ENCODE measurements at regions not wholly inside any gene's neighbourhood (a gene's known extent, or its start where the extent isn't known, plus 50 kb on each side); places are given as distances from the start of the nearest gene placed in this dataset.
"Not testable (repeated sequence)": the region's sequence is repeated elsewhere in the genome, so short reads cannot be mapped to it uniquely, and the experiment has no call there.

DNA sequence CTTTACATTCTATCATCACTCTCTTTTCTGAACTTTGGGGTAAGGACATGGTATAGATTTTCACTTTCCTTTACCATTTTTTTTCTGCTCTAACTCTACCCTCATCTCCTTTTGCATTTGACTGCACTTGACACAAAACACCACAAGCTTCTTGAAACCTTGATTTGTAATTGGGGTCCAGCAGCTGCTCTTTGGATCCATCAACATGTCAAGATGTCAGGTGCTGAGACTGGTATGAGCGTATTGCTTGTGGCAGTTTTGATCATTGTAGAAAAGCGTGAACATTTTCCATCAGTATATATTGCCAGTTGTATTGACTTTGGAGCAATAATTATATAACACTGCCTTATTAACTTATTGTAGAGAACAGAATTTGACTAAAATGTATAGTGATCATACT lies 838.6 kb downstream of the TRHDE start:
- H3K4me2 ChIP-seq (ENCODE audit: unreplicated experiment), result no peak overlapping the region
- H3K27me3 ChIP-seq (replicated peaks; ENCODE audit: insufficient read depth), result no peaks in the 10 kb centered on the region
- no peaks in the 10 kb centered on the region for H3K9me2 ChIP-seq (ENCODE audit: insufficient read depth)
- no peaks in the 10 kb centered on the region for H3F3A ChIP-seq (ENCODE audit: insufficient read depth)
- no peaks in the 10 kb centered on the region for H3K4me1 ChIP-seq (ENCODE audit: insufficient read depth)
- H2AFZ ChIP-seq, result no peak overlapping the region
- H4K20me1 ChIP-seq (ENCODE audit: insufficient read depth), result no peaks in the 10 kb centered on the region
- no peak overlapping the region for H3K27ac ChIP-seq
- DNase-seq, result no peak
- H3K9me3 ChIP-seq (ENCODE audit: low read depth), result no peaks in the 10 kb centered on the region
- H3K36me3 ChIP-seq (ENCODE audit: low read depth), result no peaks in the 10 kb centered on the region
- no peak overlapping the region for H3K4me3 ChIP-seq
- 14 to 27% methylated on average over 2 of the region's 2 CpGs for WGBS, 2 experiments (ENCODE audit: low coverage in 1 of 2, low lambda C conversion rate in 2 of 2, missing lambda C conversion rate in 2 of 2)
- in situ Hi-C loops (cut with MboI), result no loop called here
- no peak overlapping the region for H3K9ac ChIP-seq
- no peaks in the 10 kb centered on the region for H3K79me2 ChIP-seq (ENCODE audit: insufficient read depth)
- no peak for TF ChIP-seq EZH2 (IDR thresholded peaks at IDR 0.05; ENCODE audit: insufficient read depth, poor library complexity, severe bottlenecking)
- TF ChIP-seq EZH2phosphoT487 (IDR thresholded peaks at IDR 0.05; ENCODE audit: insufficient read depth, low read depth), result no peak

DNA sequence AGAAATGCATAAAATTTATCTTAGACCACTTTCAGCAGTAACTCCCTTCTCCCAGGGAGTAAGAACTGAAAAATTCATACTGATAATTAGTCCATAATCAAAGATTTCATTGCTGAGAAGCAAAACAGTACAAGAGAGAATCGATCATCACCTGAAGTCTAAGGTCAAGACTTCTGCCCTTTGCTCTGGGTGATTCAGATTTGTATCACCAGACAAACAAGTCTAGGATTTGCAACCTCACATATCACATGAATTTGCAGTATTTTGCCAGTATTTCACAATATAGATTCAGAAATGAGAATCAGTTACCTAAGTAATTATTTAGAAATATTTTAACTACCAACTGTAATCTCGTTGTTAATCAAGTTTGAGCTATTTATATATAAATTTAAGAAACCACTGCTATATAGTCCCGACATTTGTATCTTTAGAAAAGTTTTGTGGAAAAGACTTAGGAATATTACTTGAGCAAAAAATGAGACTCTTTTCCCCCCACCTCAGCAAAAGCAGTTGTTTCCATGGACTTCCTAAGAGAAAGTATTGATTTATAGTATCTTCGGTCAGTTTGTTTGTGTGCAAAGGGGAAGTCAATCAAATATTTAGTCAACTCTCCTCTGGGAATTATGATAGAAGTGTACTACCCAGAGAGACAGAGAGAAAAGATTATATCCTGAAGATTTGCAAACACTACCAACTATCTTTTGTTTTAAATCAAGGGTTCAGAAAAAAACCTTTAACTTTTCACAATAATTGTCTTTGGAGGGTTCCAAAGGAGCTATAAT lies 840.1 kb downstream of the TRHDE start:
- Histone ChIP-seq H3K4me2 (ENCODE audit: unreplicated experiment) (no peak overlapping the region), H3K9me3 (ENCODE audit: low read depth) (no peaks in the 10 kb centered on the region), H3K4me1 (ENCODE audit: insufficient read depth) (no peaks in the 10 kb centered on the region), H3K27ac (no peak overlapping the region), H3K79me2 (ENCODE audit: insufficient read depth) (no peaks in the 10 kb centered on the region), H3K4me3 (no peak overlapping the region), H3K27me3 (replicated peaks; ENCODE audit: insufficient read depth) (no peaks in the 10 kb centered on the region), H4K20me1 (ENCODE audit: insufficient read depth) (no peaks in the 10 kb centered on the region), H3K9me2 (ENCODE audit: insufficient read depth) (no peaks in the 10 kb centered on the region), H3F3A (ENCODE audit: insufficient read depth) (no peaks in the 10 kb centered on the region), H2AFZ (no peak overlapping the region), H3K36me3 (ENCODE audit: low read depth) (no peaks in the 10 kb centered on the region), H3K9ac (no peak overlapping the region)
- 11 to 15% methylated on average over 4 of the region's 4 CpGs for WGBS, 2 experiments (ENCODE audit: low coverage in 1 of 2, low lambda C conversion rate in 2 of 2, missing lambda C conversion rate in 2 of 2)
- TF ChIP-seq EZH2phosphoT487 (IDR thresholded peaks at IDR 0.05; ENCODE audit: insufficient read depth, low read depth) (no peak), EZH2 (IDR thresholded peaks at IDR 0.05; ENCODE audit: insufficient read depth, poor library complexity, severe bottlenecking) (no peak)
- no peak for DNase-seq
- in situ Hi-C loops (cut with MboI), result no loop called here

DNA sequence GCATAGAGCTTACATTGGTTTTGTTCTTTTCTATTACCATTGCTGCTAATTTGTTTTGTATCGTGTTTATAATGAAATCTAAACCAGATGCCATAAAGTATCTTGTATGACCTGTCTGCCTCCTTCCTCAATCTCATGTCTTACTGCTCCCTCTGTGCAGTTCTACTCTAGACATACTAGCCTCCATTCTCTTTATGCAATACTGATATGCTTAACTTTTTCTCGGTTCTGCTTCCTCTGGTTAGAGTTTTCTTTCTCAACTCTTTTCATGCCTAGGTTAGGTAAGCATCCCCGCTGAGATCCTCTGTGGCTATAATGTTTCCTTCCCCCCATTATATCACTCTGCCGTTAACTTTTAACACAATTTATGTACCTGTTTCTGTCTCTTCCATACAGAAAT lies 852.3 kb downstream of the TRHDE start:
- Histone ChIP-seq H3K9ac (no peak overlapping the region), H3K4me2 (ENCODE audit: unreplicated experiment) (no peak overlapping the region), H4K20me1 (ENCODE audit: insufficient read depth) (no peaks in the 10 kb centered on the region), H3K79me2 (ENCODE audit: insufficient read depth) (no peaks in the 10 kb centered on the region), H3K4me1 (ENCODE audit: insufficient read depth) (no peaks in the 10 kb centered on the region), H3K9me2 (ENCODE audit: insufficient read depth) (no peaks in the 10 kb centered on the region), H3K36me3 (ENCODE audit: low read depth) (no peaks in the 10 kb centered on the region), H3K4me3 (no peak overlapping the region), H3F3A (ENCODE audit: insufficient read depth) (no peaks in the 10 kb centered on the region), H3K9me3 (ENCODE audit: low read depth) (peaks cover 5% of the 10 kb centered on the region), H3K27me3 (replicated peaks; ENCODE audit: insufficient read depth) (no peaks in the 10 kb centered on the region), H3K27ac (no peak overlapping the region), H2AFZ (no peak overlapping the region)
- WGBS, 2 experiments (ENCODE audit: low coverage in 1 of 2, low lambda C conversion rate in 2 of 2, missing lambda C conversion rate in 2 of 2), result 24 to 26% methylated on average over 4 of the region's 4 CpGs
- in situ Hi-C loops (cut with MboI), result no loop called here
- no peak for DNase-seq
- TF ChIP-seq EZH2phosphoT487 (IDR thresholded peaks at IDR 0.05; ENCODE audit: insufficient read depth, low read depth) (no peak), EZH2 (IDR thresholded peaks at IDR 0.05; ENCODE audit: insufficient read depth, poor library complexity, severe bottlenecking) (no peak)

DNA sequence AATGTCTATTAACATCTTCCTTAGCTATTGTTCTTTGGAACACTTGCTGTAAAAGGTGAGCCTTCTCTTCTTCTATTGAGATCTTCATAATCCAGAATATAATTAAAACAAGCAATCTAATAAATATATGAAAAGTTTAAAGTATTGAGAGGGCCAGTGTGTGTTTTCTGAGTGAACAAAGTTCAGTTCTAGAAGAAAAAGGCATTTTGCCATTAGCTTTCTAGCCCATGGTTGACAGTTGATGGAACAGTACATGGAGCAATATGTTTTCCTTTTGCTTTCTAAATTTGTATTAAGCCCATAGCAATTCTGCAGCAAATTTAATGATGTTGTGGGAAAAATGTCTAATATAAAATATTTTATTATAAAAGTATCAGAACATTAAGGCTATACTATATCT lies 853.0 kb downstream of the TRHDE start:
- H3K36me3 ChIP-seq (ENCODE audit: low read depth), result no peaks in the 10 kb centered on the region
- H3K4me2 ChIP-seq (ENCODE audit: unreplicated experiment), result no peak overlapping the region
- no peaks in the 10 kb centered on the region for H3K4me1 ChIP-seq (ENCODE audit: insufficient read depth)
- H2AFZ ChIP-seq, result no peak overlapping the region
- peaks cover 5% of the 10 kb centered on the region for H3K9me3 ChIP-seq (ENCODE audit: low read depth)
- H3K27me3 ChIP-seq (replicated peaks; ENCODE audit: insufficient read depth), result no peaks in the 10 kb centered on the region
- no peak for TF ChIP-seq EZH2 (IDR thresholded peaks at IDR 0.05; ENCODE audit: insufficient read depth, poor library complexity, severe bottlenecking)
- in situ Hi-C loops (cut with MboI), result no loop called here
- H3F3A ChIP-seq (ENCODE audit: insufficient read depth), result no peaks in the 10 kb centered on the region
- DNase-seq, result no peak
- no peaks in the 10 kb centered on the region for H3K79me2 ChIP-seq (ENCODE audit: insufficient read depth)
- H4K20me1 ChIP-seq (ENCODE audit: insufficient read depth), result no peaks in the 10 kb centered on the region
- no peak overlapping the region for H3K27ac ChIP-seq
- H3K9ac ChIP-seq, result no peak overlapping the region
- no peaks in the 10 kb centered on the region for H3K9me2 ChIP-seq (ENCODE audit: insufficient read depth)
- H3K4me3 ChIP-seq, result no peak overlapping the region

DNA sequence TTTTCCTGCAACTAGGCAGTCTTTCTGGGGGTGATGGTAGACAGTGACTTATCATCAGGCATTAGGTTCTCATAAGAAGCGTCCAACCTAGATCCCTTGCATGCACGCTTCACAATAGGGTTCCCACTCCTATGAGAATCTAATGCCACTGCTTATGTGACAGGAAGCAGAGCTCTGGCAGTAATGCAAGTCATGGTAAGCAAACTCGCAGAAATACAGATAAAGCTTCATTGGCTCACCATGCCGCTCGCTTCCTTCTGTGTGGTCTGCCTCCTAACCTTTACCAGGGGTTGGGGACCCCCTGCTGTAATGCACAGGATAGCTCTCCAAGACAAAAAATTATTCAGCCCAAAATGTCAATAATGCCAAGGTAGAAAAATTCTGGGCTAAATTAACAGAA lies 864.2 kb downstream of the TRHDE start:
- no peak overlapping the region for H3K9ac ChIP-seq
- no peaks in the 10 kb centered on the region for H3K4me1 ChIP-seq (ENCODE audit: insufficient read depth)
- H3K36me3 ChIP-seq (ENCODE audit: low read depth), result no peaks in the 10 kb centered on the region
- H3K4me3 ChIP-seq, result no peak overlapping the region
- no peak for DNase-seq
- no peak overlapping the region for H3K27ac ChIP-seq
- no peaks in the 10 kb centered on the region for H3K27me3 ChIP-seq (replicated peaks; ENCODE audit: insufficient read depth)
- no peaks in the 10 kb centered on the region for H3K9me3 ChIP-seq (ENCODE audit: low read depth)
- in situ Hi-C loops (cut with MboI), result no loop called here
- H3F3A ChIP-seq (ENCODE audit: insufficient read depth), result no peaks in the 10 kb centered on the region
- no peaks in the 10 kb centered on the region for H3K9me2 ChIP-seq (ENCODE audit: insufficient read depth)
- no peaks in the 10 kb centered on the region for H3K79me2 ChIP-seq (ENCODE audit: insufficient read depth)
- no peak overlapping the region for H3K4me2 ChIP-seq (ENCODE audit: unreplicated experiment)
- H2AFZ ChIP-seq, result no peak overlapping the region
- no peaks in the 10 kb centered on the region for H4K20me1 ChIP-seq (ENCODE audit: insufficient read depth)
- 12 to 17% methylated on average over 5 of the region's 5 CpGs for WGBS, 2 experiments (ENCODE audit: low coverage in 1 of 2, low lambda C conversion rate in 2 of 2, missing lambda C conversion rate in 2 of 2)
- TF ChIP-seq EZH2phosphoT487 (IDR thresholded peaks at IDR 0.05; ENCODE audit: insufficient read depth, low read depth) (no peak), EZH2 (IDR thresholded peaks at IDR 0.05; ENCODE audit: insufficient read depth, poor library complexity, severe bottlenecking) (no peak)

DNA sequence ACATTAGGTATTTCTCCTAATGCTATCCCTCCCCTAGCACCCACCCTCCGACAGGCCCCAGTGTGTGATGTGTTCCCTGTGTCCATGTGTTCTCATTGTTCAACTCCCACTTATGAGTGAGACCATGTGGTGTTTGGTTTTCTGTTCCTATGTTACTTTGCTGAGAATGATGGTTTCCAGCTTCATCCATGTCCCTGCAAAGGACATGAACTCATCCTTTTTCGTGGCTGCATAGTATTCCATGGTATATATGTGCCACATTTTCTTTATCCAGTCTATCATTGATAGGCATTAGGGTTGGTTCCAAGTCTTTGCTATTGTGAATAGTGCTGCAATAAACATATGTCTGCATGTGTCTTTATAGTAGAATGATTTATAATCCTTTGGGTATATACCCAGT lies 867.5 kb downstream of the TRHDE start:
- H3F3A ChIP-seq (ENCODE audit: insufficient read depth); H3K27ac ChIP-seq; H3K4me2 ChIP-seq (ENCODE audit: unreplicated experiment); H2AFZ ChIP-seq; H3K79me2 ChIP-seq (ENCODE audit: insufficient read depth); in situ Hi-C loops (cut with MboI); DNase-seq; H3K4me3 ChIP-seq; H3K27me3 ChIP-seq (replicated peaks; ENCODE audit: insufficient read depth); H4K20me1 ChIP-seq (ENCODE audit: insufficient read depth); H3K4me1 ChIP-seq (ENCODE audit: insufficient read depth); H3K36me3 ChIP-seq (ENCODE audit: low read depth); H3K9me3 ChIP-seq (ENCODE audit: low read depth); H3K9me2 ChIP-seq (ENCODE audit: insufficient read depth); H3K9ac ChIP-seq: not testable (repeated sequence)
- WGBS, 2 experiments (ENCODE audit: low coverage in 1 of 2, low lambda C conversion rate in 2 of 2, missing lambda C conversion rate in 2 of 2), result 13 to 30% methylated on average over 2 of the region's 2 CpGs

All from GM23248 (cell line).